HAP-1 (cell line): ENCODE measurements at regions not wholly inside any gene's neighbourhood (a gene's known extent, or its start where the extent isn't known, plus 50 kb on each side); places are given as distances from the start of the nearest gene placed in this dataset.

Source experiments
- DNase-seq, 2 experiments: peaks; one replicate each; pipeline ENCODE4 v3.0.0-alpha.2; 2016 to 2020; ENCODE audit warnings: low spot score in 2 of 2
- H3K27me3 ChIP-seq: fragments of 250-450 bp; sonication (Bioruptor Pico); 2 replicates; pipeline ENCODE4 v1.5.1; 2020; ENCODE audit warnings: low read depth, mild to moderate bottlenecking, moderate library complexity
- H3K36me3 ChIP-seq: fragments of 250-450 bp; sonication (Bioruptor Pico); replicated peaks from 2 replicates; pipeline ENCODE4 v1.5.1; 2020; ENCODE audit warnings: mild to moderate bottlenecking
- H3K4me1 ChIP-seq: fragments of 250-450 bp; sonication (Bioruptor Pico); 2 replicates; pipeline ENCODE4 v1.5.1; 2020; ENCODE audit warnings: mild to moderate bottlenecking
- H3K4me3 ChIP-seq: fragments of 250-450 bp; sonication (Bioruptor Pico); 2 replicates; pipeline ENCODE4 v1.5.1; 2020; ENCODE audit warnings: mild to moderate bottlenecking, moderate library complexity
- H3K9me3 ChIP-seq: fragments of 250-450 bp; sonication (Bioruptor Pico); 2 replicates; pipeline ENCODE4 v1.5.1; 2020; ENCODE audit warnings: mild to moderate bottlenecking, moderate library complexity
- in situ Hi-C: fragments of 300-500 bp; cut with MboI; formaldehyde crosslinking; loops from 3 replicates; pipeline ENCODE4 v1.14.3; 2020; ENCODE audit warnings: low sequenced_read_pairs, inconsistent platforms, mixed read lengths

DNA sequence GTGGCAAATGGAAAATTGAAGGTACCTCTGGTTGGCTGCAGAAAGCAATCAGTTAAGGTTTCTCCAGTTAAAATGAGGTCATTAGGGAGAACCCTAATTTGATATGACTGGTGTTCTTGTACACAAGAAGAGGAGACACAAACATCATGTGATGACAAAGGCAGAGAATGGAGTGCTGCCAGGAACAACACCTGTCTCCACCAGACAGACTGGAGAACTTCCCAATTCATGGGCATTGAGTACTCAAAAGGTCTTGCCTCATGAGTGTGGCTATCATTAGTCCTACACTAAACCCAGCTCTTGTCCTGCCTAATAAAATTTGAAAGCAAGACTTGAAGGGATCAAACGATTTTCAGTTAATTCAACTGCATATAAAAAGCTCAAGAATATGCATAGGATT is 152.6 kb downstream of the PTPN20 start:
- Histone ChIP-seq H3K27me3 (no peaks in the 10 kb centered on the region), H3K4me3 (no peak overlapping the region), H3K9me3 (no peaks in the 10 kb centered on the region), H3K4me1 (no peaks in the 10 kb centered on the region), H3K36me3 (no peaks in the 10 kb centered on the region)
- no peak for DNase-seq
- in situ Hi-C loops: no loop called here

DNA sequence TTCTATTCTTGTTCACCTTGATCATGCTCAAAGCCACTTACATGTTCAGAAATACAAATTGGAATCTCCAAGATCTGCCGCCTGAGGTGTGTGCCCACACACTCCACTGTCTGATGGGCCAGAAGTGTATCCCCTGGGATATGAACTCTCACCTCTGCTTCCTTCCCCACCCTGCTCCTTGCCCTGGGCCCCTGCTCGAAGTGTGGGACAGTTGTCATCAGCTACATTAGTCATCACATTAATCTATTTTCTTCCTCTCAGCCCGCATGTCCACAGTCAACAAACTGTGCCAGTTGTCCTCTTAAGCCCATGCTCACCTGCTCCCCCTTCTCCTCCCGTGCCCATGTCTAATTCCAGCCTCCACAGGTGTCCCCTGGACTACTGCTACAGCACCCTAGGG is 154.7 kb downstream of the PTPN20 start:
- H3K4me3 ChIP-seq: no peak overlapping the region
- in situ Hi-C loops: no loop called here
- H3K9me3 ChIP-seq: no peaks in the 10 kb centered on the region; the same call in 1 of the 2 replicates
- H3K27me3 ChIP-seq: no peaks in the 10 kb centered on the region; the same call in 1 of the 2 replicates
- DNase-seq: no peak
- H3K36me3 ChIP-seq: no peaks in the 10 kb centered on the region
- no peaks in the 10 kb centered on the region for H3K4me1 ChIP-seq

GRCh38 chr10:47067949-47068940 is 157.0 kb downstream of the PTPN20 start:
- Histone ChIP-seq H3K27me3 (no peaks in the 10 kb centered on the region; the same call in 1 of the 2 replicates), H3K9me3 (no peaks in the 10 kb centered on the region; the same call in 1 of the 2 replicates), H3K4me3 (no peak overlapping the region), H3K36me3 (no peaks in the 10 kb centered on the region), H3K4me1 (no peaks in the 10 kb centered on the region)
- no peak for DNase-seq
- in situ Hi-C loops: no loop called here

DNA sequence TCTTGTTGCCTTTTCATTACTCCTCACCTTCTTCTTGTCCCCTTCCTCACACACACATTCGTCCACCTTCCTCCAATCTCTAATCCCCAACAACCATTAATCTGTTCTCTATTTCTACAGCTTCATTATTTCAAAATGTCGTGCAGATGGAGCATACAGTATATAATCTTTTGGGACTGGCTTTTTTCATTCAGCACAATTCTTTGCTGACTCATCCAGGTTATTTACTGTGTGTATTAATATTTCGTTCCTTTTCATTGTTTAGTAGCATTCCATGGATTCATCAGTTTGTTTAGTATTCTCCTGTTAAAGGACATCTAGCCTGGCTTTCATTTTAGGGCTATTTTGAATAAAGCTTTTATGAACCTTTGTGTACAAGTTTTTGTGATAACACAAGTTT is 159.3 kb downstream of the PTPN20 start:
- in situ Hi-C loops: no loop called here
- no peaks in the 10 kb centered on the region; the same call in 1 of the 2 replicates for H3K9me3 ChIP-seq

DNA sequence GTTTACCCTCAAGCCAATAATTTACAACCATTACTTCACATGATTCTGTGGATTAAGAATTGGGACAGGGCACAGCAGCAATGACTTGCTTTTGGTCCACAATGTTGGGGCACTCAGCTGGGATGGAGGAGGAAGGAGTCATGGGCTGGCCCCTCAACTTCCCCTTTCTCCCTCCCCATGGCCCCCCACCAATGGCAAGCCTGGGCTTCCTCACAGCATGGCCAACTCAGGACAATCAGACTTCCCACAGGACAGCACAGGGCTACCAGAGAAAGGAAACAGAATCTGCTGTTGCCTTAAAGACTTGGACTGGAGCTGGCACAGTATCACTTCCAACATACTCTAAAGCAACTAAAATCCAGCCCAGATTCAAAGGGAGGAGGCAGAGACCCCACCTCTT is 160.7 kb downstream of the PTPN20 start:
- H3K4me3 ChIP-seq: no peak overlapping the region
- no peaks in the 10 kb centered on the region; the same call in 1 of the 2 replicates for H3K27me3 ChIP-seq
- in situ Hi-C loops: no loop called here
- H3K36me3 ChIP-seq: no peaks in the 10 kb centered on the region
- no peaks in the 10 kb centered on the region for H3K4me1 ChIP-seq
- no peak for DNase-seq
- H3K9me3 ChIP-seq: no peaks in the 10 kb centered on the region; the same call in 1 of the 2 replicates

More for the DNA sequence above, 159.3 kb downstream of the PTPN20 start:
- Histone ChIP-seq H3K27me3 (no peaks in the 10 kb centered on the region; the same call in 1 of the 2 replicates), H3K36me3 (no peaks in the 10 kb centered on the region), H3K4me1 (no peaks in the 10 kb centered on the region), H3K4me3 (no peak overlapping the region)
- DNase-seq: no peak

- no peak overlapping the region for H3K4me3 ChIP-seq
- H3K4me1 ChIP-seq: no peaks in the 10 kb centered on the region
- in situ Hi-C loops: no loop called here
- H3K36me3 ChIP-seq: no peaks in the 10 kb centered on the region
- H3K27me3 ChIP-seq: no peaks in the 10 kb centered on the region; the same call in 1 of the 2 replicates
- H3K9me3 ChIP-seq: no peaks in the 10 kb centered on the region; the same call in 1 of the 2 replicates
- DNase-seq: no peak
Observed at GRCh38 chr10:47073967-47074366, 162.7 kb downstream of the PTPN20 start.

DNA sequence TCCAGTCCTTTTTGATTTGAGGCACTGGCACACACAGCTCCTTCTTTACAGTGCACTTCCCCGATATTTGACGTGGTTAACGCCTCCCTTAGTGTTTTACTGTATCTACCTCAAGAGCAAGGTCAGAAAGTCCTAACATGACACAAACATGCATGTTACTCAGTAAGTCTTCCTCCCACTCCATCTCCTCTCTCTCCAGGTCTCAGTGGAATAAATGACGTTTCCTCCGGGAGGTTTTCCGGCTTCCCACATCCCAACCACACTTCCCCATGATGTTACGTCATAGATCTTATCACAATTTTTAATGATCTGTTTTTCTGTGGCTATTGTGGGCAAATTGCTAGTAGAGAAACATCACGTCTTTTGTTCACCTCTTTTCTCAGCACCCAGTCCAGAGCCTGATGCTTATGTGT is 165.7 kb downstream of the PTPN20 start:
- no peaks in the 10 kb centered on the region for H3K27me3 ChIP-seq
- in situ Hi-C loops: no loop called here
- DNase-seq: no peak
- H3K4me3 ChIP-seq: no peak overlapping the region
- no peaks in the 10 kb centered on the region for H3K4me1 ChIP-seq
- H3K36me3 ChIP-seq: no peaks in the 10 kb centered on the region
- no peaks in the 10 kb centered on the region for H3K9me3 ChIP-seq

GRCh38 chr10:47077386-47077785 is 166.2 kb downstream of the PTPN20 start:
- no peaks in the 10 kb centered on the region for H3K36me3 ChIP-seq
- H3K4me1 ChIP-seq: no peaks in the 10 kb centered on the region
- no peak overlapping the region for H3K4me3 ChIP-seq
- DNase-seq: no peak
- H3K27me3 ChIP-seq: no peaks in the 10 kb centered on the region
- in situ Hi-C loops: no loop called here
- no peaks in the 10 kb centered on the region for H3K9me3 ChIP-seq

GRCh38 chr10:47077941-47078340 is 166.7 kb downstream of the PTPN20 start:
- H3K36me3 ChIP-seq: no peaks in the 10 kb centered on the region
- H3K9me3 ChIP-seq: no peaks in the 10 kb centered on the region
- H3K4me1 ChIP-seq: no peaks in the 10 kb centered on the region
- no peak for DNase-seq
- no peaks in the 10 kb centered on the region for H3K27me3 ChIP-seq
- in situ Hi-C loops: no loop called here
- H3K4me3 ChIP-seq: no peak overlapping the region

GRCh38 chr10:47078393-47079203 is 167.4 kb downstream of the PTPN20 start:
- Histone ChIP-seq H3K27me3 (no peaks in the 10 kb centered on the region), H3K9me3 (no peaks in the 10 kb centered on the region), H3K36me3 (no peaks in the 10 kb centered on the region), H3K4me3 (no peak overlapping the region), H3K4me1 (no peaks in the 10 kb centered on the region)
- in situ Hi-C loops: no loop called here
- DNase-seq: no peak

- in situ Hi-C loops: no loop called here
- no peak for DNase-seq
- no peaks in the 10 kb centered on the region for H3K27me3 ChIP-seq
- H3K36me3 ChIP-seq: no peaks in the 10 kb centered on the region
- H3K4me1 ChIP-seq: no peaks in the 10 kb centered on the region
- no peaks in the 10 kb centered on the region for H3K9me3 ChIP-seq
- no peak overlapping the region for H3K4me3 ChIP-seq
Observed at GRCh38 chr10:47079204-47079580, 168.0 kb downstream of the PTPN20 start.

GRCh38 chr10:47081264-47081663 is 170.0 kb downstream of the PTPN20 start:
- no peak for DNase-seq
- H3K36me3 ChIP-seq: no peaks in the 10 kb centered on the region
- no peaks in the 10 kb centered on the region for H3K27me3 ChIP-seq
- no peaks in the 10 kb centered on the region for H3K9me3 ChIP-seq
- no peaks in the 10 kb centered on the region for H3K4me1 ChIP-seq
- no peak overlapping the region for H3K4me3 ChIP-seq
- in situ Hi-C loops: no loop called here

GRCh38 chr10:47082055-47082784 is 171.0 kb downstream of the PTPN20 start:
- DNase-seq: no peak
- in situ Hi-C loops: no loop called here
- Histone ChIP-seq H3K36me3 (no peaks in the 10 kb centered on the region), H3K4me1 (no peaks in the 10 kb centered on the region), H3K4me3 (no peak overlapping the region), H3K27me3 (no peaks in the 10 kb centered on the region), H3K9me3 (no peaks in the 10 kb centered on the region)
